Stomach (tissue), 4 donors: ENCODE measurements at regions not wholly inside any gene's neighbourhood (a gene's known extent, or its start where the extent isn't known, plus 50 kb on each side); places are given as distances from the start of the nearest gene placed in this dataset.

Experiments
- POLR2A ChIP-seq, 4 donors: fragments of 450-650 bp; IDR thresholded peaks; one replicate each; pipeline ENCODE4 v1.6.1; 2016; ENCODE audit warnings: antibody characterized with exemption in 4 of 4, control low read depth in 2 of 4, mild to moderate bottlenecking in 1 of 4, moderate library complexity in 1 of 4
- TF ChIP-seq, protein P1 (sequence below), 7 experiments: fragments of 450-650 bp in 4 of 7; fragments of 200-600 bp in 3 of 7; sonication (generic) in 3 of 7; IDR thresholded peaks; one replicate each; pipeline ENCODE4 v1.5.1; 2016 to 2019; ENCODE audit warnings: antibody characterized with exemption in 7 of 7, control low read depth in 2 of 7, mild to moderate bottlenecking in 1 of 7

DNA sequence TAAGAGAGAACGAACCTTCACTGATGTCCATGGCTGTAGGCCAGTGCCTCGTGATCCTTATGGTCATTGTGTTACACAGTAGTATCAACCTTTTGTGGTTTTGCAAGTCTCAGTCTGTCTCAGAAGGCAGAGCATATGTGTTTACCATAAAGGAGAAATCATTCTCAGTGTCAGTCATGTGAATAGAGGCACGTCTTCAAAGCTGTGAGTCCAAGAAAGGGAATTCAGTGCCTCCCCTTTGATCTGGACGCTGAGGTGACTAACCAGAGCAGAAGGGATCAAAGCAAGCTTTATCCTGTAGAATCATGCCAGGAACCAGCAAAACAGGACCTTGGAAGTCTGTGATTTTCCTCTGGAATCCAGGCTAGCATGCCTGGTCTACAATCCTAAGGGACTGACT, 433.9 kb downstream of the DNAH5 start:
- TF ChIP-seq, protein P1, sequence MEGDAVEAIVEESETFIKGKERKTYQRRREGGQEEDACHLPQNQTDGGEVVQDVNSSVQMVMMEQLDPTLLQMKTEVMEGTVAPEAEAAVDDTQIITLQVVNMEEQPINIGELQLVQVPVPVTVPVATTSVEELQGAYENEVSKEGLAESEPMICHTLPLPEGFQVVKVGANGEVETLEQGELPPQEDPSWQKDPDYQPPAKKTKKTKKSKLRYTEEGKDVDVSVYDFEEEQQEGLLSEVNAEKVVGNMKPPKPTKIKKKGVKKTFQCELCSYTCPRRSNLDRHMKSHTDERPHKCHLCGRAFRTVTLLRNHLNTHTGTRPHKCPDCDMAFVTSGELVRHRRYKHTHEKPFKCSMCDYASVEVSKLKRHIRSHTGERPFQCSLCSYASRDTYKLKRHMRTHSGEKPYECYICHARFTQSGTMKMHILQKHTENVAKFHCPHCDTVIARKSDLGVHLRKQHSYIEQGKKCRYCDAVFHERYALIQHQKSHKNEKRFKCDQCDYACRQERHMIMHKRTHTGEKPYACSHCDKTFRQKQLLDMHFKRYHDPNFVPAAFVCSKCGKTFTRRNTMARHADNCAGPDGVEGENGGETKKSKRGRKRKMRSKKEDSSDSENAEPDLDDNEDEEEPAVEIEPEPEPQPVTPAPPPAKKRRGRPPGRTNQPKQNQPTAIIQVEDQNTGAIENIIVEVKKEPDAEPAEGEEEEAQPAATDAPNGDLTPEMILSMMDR (IDR thresholded peaks at IDR 0.05), result no peak
- TF ChIP-seq POLR2A (IDR thresholded peaks at IDR 0.05), result no peak
